ENCODE measurements at regions not wholly inside any gene's neighbourhood (a gene's known extent, or its start where the extent isn't known, plus 50 kb on each side); places are given as distances from the start of the nearest gene placed in this dataset.

DNA sequence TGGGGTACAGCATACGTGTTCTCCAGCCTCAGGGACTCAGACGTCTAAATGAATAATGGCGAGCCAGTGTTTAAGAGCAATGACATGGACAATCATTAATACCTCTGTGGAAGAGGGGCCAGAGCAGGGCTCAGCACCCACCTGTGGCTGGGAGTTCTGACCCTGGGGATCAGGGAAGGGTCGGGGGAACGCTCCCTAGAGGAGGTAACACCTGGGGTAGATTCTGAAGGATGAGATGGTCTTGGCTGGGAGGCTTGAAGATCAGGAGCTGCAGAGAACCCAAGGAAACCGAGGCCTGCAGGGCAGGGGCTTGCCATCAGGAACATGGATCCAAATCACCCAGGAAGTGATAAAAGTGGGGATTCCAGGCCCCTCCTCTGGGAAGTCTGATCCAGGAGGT is 138.2 kb upstream of the RUNX3 start:
- no peak overlapping the region for H3K4me3 ChIP-seq
- TF ChIP-seq, protein P1, sequence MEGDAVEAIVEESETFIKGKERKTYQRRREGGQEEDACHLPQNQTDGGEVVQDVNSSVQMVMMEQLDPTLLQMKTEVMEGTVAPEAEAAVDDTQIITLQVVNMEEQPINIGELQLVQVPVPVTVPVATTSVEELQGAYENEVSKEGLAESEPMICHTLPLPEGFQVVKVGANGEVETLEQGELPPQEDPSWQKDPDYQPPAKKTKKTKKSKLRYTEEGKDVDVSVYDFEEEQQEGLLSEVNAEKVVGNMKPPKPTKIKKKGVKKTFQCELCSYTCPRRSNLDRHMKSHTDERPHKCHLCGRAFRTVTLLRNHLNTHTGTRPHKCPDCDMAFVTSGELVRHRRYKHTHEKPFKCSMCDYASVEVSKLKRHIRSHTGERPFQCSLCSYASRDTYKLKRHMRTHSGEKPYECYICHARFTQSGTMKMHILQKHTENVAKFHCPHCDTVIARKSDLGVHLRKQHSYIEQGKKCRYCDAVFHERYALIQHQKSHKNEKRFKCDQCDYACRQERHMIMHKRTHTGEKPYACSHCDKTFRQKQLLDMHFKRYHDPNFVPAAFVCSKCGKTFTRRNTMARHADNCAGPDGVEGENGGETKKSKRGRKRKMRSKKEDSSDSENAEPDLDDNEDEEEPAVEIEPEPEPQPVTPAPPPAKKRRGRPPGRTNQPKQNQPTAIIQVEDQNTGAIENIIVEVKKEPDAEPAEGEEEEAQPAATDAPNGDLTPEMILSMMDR (IDR thresholded peaks at IDR 0.05 in 4 of 5, conservative IDR thresholded peaks at IDR 0.05 in 1 of 5), result no peak
- no peak for TF ChIP-seq POLR2A (IDR thresholded peaks at IDR 0.05)
- H3K4me1 ChIP-seq, result no peaks in the 10 kb centered on the region
- no peaks in the 10 kb centered on the region for H3K36me3 ChIP-seq
- no peaks in the 10 kb centered on the region for H3K27me3 ChIP-seq
- H3K9me3 ChIP-seq, result no peaks in the 10 kb centered on the region
- ATAC-seq, result no peak
- in situ Hi-C loops (cut with MboI; ENCODE audit: low sequenced_read_pairs in 4 of 4) (no loop called here), intact Hi-C loops (cut with DNase I; ENCODE audit: low total_unique reads) (no loop called here)
- no peak overlapping the region for H3K27ac ChIP-seq
- no peak for DNase-seq

DNA sequence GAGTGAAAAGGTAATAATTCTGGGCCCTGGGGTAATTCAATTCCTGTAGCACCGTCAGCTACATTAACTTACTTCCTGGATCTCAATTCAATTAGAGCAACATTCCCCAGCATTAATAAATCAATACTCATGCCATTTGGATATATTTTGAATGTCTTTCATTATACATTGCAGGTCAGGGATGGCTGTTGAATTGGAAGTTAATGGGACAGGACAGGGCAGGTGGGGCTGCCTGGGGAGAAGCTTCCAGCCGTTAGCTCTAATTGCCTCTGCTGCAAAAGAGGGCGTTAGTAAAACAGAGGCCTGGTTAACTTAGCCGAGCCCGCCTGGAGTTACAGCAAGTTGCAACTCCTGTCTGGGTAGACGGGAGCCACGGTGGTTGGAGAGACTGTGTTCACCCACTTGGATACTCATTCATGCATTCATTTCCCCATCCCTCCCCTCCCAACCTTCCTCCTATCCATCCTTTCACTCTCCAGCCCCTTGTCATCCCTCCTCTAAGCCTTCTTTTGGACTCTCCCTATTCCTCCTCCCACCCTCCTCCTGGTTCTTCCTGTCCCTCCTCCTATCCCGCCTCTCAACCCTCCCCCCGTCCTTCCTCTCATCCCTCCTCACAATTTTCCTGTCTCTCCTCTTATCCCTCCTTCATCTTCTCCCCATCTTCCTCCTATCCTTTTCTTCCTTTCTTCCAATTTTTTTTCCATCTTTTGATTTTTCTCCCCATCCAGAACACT is 137.6 kb upstream of the RUNX3 start:
- TF ChIP-seq, protein P1 (IDR thresholded peaks at IDR 0.05 in 4 of 5, conservative IDR thresholded peaks at IDR 0.05 in 1 of 5), result no peak
- TF ChIP-seq POLR2A (IDR thresholded peaks at IDR 0.05), result no peak
- no peak overlapping the region for H3K27ac ChIP-seq
- no peak overlapping the region for H3K4me3 ChIP-seq
- DNase-seq (no peak), ATAC-seq (no peak)
- no peaks in the 10 kb centered on the region for H3K9me3 ChIP-seq
- no peaks in the 10 kb centered on the region for H3K36me3 ChIP-seq
- no peaks in the 10 kb centered on the region for H3K4me1 ChIP-seq
- H3K27me3 ChIP-seq, result no peaks in the 10 kb centered on the region
- intact Hi-C loops (cut with DNase I; ENCODE audit: low total_unique reads) (no loop called here), in situ Hi-C loops (cut with MboI; ENCODE audit: low sequenced_read_pairs in 4 of 4) (no loop called here)

DNA sequence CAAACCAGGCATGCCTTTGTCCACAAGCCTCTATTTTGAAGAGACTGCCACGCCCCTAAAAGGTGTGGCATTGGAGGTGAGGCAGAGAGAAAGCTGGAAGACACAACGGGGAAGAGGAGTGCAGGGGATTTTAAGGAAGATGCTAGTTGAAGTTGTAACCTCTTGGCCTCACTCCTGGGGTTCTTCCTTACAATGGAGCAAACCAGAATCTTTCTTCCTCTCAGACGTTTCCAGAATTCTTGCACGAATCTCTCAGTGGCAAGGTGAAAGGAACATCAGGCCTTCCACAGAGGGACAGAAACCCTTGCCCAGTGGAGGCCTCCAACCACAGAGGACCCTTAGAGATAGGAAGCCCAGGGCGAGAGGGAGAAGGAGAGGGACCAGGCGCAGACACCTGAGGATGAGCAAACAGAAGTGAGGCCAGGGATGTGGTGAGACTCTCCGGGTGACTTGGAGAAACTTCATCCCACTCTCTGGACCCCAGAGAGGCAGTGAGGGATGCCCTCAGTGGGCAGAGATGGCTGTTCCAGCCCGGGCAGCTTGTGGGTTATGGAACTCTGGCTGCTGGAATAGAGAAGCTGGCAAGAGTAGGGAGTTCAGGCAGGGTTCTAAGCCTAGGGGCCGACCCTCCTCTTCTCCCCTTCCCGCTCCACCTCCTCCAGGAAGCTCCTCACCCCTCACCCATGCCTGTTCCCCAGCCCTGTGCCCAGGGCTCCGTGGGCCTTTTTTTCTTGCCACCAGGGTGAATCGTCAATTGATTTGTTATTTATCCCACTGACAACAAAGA is 136.8 kb upstream of the RUNX3 start:
- no peaks in the 10 kb centered on the region for H3K9me3 ChIP-seq
- ATAC-seq (no peak), DNase-seq (no peak)
- no peak overlapping the region for H3K4me3 ChIP-seq
- no peaks in the 10 kb centered on the region for H3K36me3 ChIP-seq
- intact Hi-C loops (cut with DNase I; ENCODE audit: low total_unique reads) (no loop called here), in situ Hi-C loops (cut with MboI; ENCODE audit: low sequenced_read_pairs in 4 of 4) (no loop called here)
- no peaks in the 10 kb centered on the region for H3K27me3 ChIP-seq
- H3K27ac ChIP-seq, result no peak overlapping the region
- H3K4me1 ChIP-seq, result no peaks in the 10 kb centered on the region
- no peak for TF ChIP-seq POLR2A (IDR thresholded peaks at IDR 0.05)
- TF ChIP-seq, protein P1 (IDR thresholded peaks at IDR 0.05 in 4 of 5, conservative IDR thresholded peaks at IDR 0.05 in 1 of 5), result no peak

GRCh38 chr1:25066256-25066655 is 136.2 kb upstream of the RUNX3 start:
- no peak for TF ChIP-seq POLR2A (IDR thresholded peaks at IDR 0.05)
- TF ChIP-seq, protein P1 (IDR thresholded peaks at IDR 0.05 in 4 of 5, conservative IDR thresholded peaks at IDR 0.05 in 1 of 5), result no peak
- intact Hi-C loops (cut with DNase I; ENCODE audit: low total_unique reads), result no loop called here
- H3K4me1 ChIP-seq, result no peaks in the 10 kb centered on the region
- ATAC-seq, result no peak
- no peak overlapping the region for H3K27ac ChIP-seq
- H3K9me3 ChIP-seq, result no peaks in the 10 kb centered on the region
- H3K36me3 ChIP-seq, result no peaks in the 10 kb centered on the region
- DNase-seq, result no peak
- in situ Hi-C loops (cut with MboI; ENCODE audit: low sequenced_read_pairs in 4 of 4), result no loop called here
- H3K27me3 ChIP-seq, result no peaks in the 10 kb centered on the region
- H3K4me3 ChIP-seq, result no peak overlapping the region
